ENCODE measurements at regions not wholly inside any gene's neighbourhood (a gene's known extent, or its start where the extent isn't known, plus 50 kb on each side); places are given as distances from the start of the nearest gene placed in this dataset.
"Not testable (repeated sequence)": the region's sequence is repeated elsewhere in the genome, so short reads cannot be mapped to it uniquely, and the experiment has no call there.

- Histone ChIP-seq H3K9me3 (ENCODE audit: control insufficient read depth, insufficient read depth, low read depth, low read length) (no peaks in the 10 kb centered on the region), H3K4me1 (ENCODE audit: control insufficient read depth, insufficient read depth, low read length) (no peaks in the 10 kb centered on the region), H3K36me3 (ENCODE audit: control insufficient read depth in 2 of 2, insufficient read depth in 1 of 2, low read length in 2 of 2) (no peaks in the 10 kb centered on the region), H3K27ac (ENCODE audit: extremely low read depth, low read depth, low read length) (no peak overlapping the region), H3K4me3 (ENCODE audit: low read depth, low read length) (no peak overlapping the region)
- TF ChIP-seq ZNF416 (tag by site-specific recombination; IDR thresholded peaks at IDR 0.05) (no peak), ZEB2 (tag by site-specific recombination; IDR thresholded peaks at IDR 0.05) (no peak), ZNF24 (tag by site-specific recombination; IDR thresholded peaks at IDR 0.05) (no peak), PRDM4 (tag by site-specific recombination; IDR thresholded peaks at IDR 0.05) (no peak), ZNF10 (tag by site-specific recombination; IDR thresholded peaks at IDR 0.05) (no peak), TCF7L2 (IDR thresholded peaks at IDR 0.05; ENCODE audit: borderline replicate concordance, low read depth, low read length) (no peak), ZNF155 (tag by site-specific recombination; IDR thresholded peaks at IDR 0.05) (no peak), SALL2 (tag by site-specific recombination; IDR thresholded peaks at IDR 0.05; ENCODE audit: borderline replicate concordance) (no peak), ZNF157 (tag by site-specific recombination; IDR thresholded peaks at IDR 0.05) (no peak), ZNF692 (tag by site-specific recombination; IDR thresholded peaks at IDR 0.05) (no peak), ZNF311 (tag by site-specific recombination; IDR thresholded peaks at IDR 0.05; ENCODE audit: borderline replicate concordance) (no peak), ZNF473 (tag by site-specific recombination; IDR thresholded peaks at IDR 0.05) (no peak), ZNF488 (tag by site-specific recombination; IDR thresholded peaks at IDR 0.05) (no peak)
- ChIA-PET POLR2A (no interaction called here), CTCF (no interaction called here)
These were observed 1211.9 kb upstream of the ATXN8OS start for GRCh38 chr13:68895696-68896095.

GRCh38 chr13:68893721-68894120 is 1213.9 kb upstream of the ATXN8OS start:
- H3K4me3 ChIP-seq (ENCODE audit: low read depth, low read length); H3K4me1 ChIP-seq (ENCODE audit: control insufficient read depth, insufficient read depth, low read length); H3K27ac ChIP-seq (ENCODE audit: extremely low read depth, low read depth, low read length); H3K9me3 ChIP-seq (ENCODE audit: control insufficient read depth, insufficient read depth, low read depth, low read length); POLR2A ChIA-PET; H3K36me3 ChIP-seq (ENCODE audit: control insufficient read depth in 2 of 2, insufficient read depth in 1 of 2, low read length in 2 of 2): not testable (repeated sequence)
- CTCF ChIA-PET: interaction anchor here (0.7 kb wide), 1 partner anchor 20 kb away, joined by 3 read pairs; no protein-coding TSS in a partner anchor

- CTCF ChIA-PET; H3K36me3 ChIP-seq (ENCODE audit: control insufficient read depth in 2 of 2, insufficient read depth in 1 of 2, low read length in 2 of 2); POLR2A ChIA-PET; H3K9me3 ChIP-seq (ENCODE audit: control insufficient read depth, insufficient read depth, low read depth, low read length); H3K4me1 ChIP-seq (ENCODE audit: control insufficient read depth, insufficient read depth, low read length); H3K27ac ChIP-seq (ENCODE audit: extremely low read depth, low read depth, low read length); H3K4me3 ChIP-seq (ENCODE audit: low read depth, low read length): not testable (repeated sequence)
These were observed 1215.0 kb upstream of the ATXN8OS start for GRCh38 chr13:68892596-68892995.

- CTCF ChIA-PET; H3K4me1 ChIP-seq (ENCODE audit: control insufficient read depth, insufficient read depth, low read length); H3K4me3 ChIP-seq (ENCODE audit: low read depth, low read length); H3K36me3 ChIP-seq (ENCODE audit: control insufficient read depth in 2 of 2, insufficient read depth in 1 of 2, low read length in 2 of 2); POLR2A ChIA-PET; H3K9me3 ChIP-seq (ENCODE audit: control insufficient read depth, insufficient read depth, low read depth, low read length); H3K27ac ChIP-seq (ENCODE audit: extremely low read depth, low read depth, low read length): not testable (repeated sequence)
These were observed 1217.5 kb upstream of the ATXN8OS start for GRCh38 chr13:68890101-68890500.
